ENCODE measurements at regions not wholly inside any gene's neighbourhood (a gene's known extent, or its start where the extent isn't known, plus 50 kb on each side); places are given as distances from the start of the nearest gene placed in this dataset.
A peak's percentile ranks its signal among the peaks of the same experiment; 100 is the strongest.

DNA sequence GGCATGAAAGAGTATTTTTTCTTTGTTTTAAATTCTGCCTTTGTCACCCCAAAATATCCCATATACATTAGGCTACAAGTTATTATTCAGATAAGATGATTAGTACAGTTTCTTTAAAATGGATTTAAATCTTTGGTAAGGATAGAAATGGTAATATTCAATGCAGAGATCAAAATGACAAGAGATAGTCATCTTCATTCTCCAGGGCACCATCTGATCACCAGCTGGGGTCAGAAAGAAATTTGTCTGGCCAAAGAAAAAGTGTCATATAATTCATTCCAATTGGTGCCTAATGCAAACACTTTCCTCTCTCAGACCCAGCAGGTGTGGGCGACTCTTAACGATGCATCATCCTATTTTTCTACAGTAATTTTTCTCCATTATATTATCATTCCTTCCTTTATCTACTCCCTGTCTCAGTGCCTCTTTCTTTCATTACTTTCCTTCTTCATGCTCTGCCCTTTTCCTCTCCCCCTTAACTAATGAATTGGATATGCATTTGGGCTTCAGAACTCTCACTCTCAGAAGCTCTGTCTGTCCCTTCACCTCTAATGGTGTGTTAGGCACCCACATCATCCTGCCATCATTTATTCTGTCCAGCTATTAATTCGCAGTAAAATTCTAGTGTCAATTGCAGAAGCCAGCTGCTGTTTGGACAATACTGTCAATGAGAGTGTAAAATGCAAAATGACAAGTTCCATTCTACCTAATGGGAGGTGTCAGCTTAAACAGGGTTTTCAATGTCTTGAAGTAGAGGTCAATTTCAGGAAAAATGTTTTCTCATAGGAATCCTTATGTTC, 570.5 kb downstream of the TDRD15 start:
- DNase-seq (ENCODE audit: low spot score) = no peak

GRCh38 chr2:21696900-21697299, 573.1 kb downstream of the TDRD15 start:
- DNase-seq (ENCODE audit: low spot score) = no peak

DNA sequence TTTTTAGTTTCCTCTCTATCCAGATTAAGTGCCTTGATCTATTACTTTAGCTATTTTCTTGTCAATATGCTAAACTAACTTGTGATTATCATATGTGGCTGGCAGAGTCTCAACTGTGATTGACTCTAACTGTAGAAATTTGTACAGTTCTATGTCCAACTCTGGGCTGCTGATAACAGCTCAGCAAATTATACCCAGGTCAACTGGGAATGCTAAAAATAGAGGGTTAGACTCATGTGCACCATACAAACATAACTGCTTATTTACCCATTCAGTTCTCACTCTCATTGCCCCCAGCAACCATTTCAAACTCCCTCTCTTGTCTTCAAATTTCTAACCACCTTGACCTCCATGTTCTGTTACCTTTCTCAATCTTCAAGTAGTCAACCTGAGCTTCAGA, 576.9 kb downstream of the TDRD15 start:
- DNase-seq (ENCODE audit: low spot score) = no peak

GRCh38 chr2:21710031-21710430, 586.3 kb downstream of the TDRD15 start:
- no peak for DNase-seq (ENCODE audit: low spot score)

GRCh38 chr2:21710496-21710895, 586.7 kb downstream of the TDRD15 start:
- DNase-seq (ENCODE audit: low spot score) = no peak

GRCh38 chr2:21715887-21716286, 592.1 kb downstream of the TDRD15 start:
- DNase-seq (ENCODE audit: low spot score) = no peak

GRCh38 chr2:21727101-21727500, 603.3 kb downstream of the TDRD15 start:
- DNase-seq (ENCODE audit: low spot score) = no peak

- no peak for DNase-seq (ENCODE audit: low spot score)
Observed at GRCh38 chr2:21728133-21728532, 604.4 kb downstream of the TDRD15 start.

- DNase-seq (ENCODE audit: low spot score) = no peak
Observed at GRCh38 chr2:21730141-21730540, 606.4 kb downstream of the TDRD15 start.

- no peak for DNase-seq (ENCODE audit: low spot score)
Observed at GRCh38 chr2:21740484-21740883, 616.7 kb downstream of the TDRD15 start.

- no peak for DNase-seq (ENCODE audit: low spot score)
Observed at GRCh38 chr2:21746499-21746898, 622.7 kb downstream of the TDRD15 start.

- DNase-seq (ENCODE audit: low spot score) = no peak
Observed at GRCh38 chr2:21748501-21748900, 624.7 kb downstream of the TDRD15 start.

DNA sequence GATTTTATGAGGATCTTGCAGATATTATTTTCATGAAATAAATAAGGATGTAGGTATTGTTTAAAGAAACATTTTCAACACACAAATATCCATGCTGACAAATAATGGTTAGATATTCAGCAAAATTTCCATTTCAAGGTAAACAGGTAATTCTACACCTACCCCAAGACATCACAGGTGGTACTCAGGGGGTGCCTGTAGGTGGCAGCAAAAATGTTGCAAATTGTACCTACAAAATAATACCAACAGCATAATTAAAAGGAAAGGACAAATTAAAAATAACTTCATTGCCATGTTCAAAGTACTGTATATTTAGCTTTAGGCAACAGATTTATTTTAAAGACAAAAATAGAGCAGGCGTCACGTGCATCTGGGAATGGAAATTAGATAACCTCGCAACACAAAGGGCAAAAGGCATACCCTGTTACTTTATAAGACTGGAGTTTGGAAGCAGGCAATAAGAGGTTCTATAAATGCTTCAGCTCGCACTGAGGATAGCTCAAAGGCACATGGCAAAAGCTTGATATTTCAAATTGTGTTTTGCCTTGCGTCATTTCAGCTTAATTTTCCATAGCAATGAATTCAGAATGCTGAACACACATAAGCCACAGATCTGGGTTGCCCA, 630.5 kb downstream of the TDRD15 start:
- DNase-seq (ENCODE audit: low spot score) = peak; percentile 7

DNA sequence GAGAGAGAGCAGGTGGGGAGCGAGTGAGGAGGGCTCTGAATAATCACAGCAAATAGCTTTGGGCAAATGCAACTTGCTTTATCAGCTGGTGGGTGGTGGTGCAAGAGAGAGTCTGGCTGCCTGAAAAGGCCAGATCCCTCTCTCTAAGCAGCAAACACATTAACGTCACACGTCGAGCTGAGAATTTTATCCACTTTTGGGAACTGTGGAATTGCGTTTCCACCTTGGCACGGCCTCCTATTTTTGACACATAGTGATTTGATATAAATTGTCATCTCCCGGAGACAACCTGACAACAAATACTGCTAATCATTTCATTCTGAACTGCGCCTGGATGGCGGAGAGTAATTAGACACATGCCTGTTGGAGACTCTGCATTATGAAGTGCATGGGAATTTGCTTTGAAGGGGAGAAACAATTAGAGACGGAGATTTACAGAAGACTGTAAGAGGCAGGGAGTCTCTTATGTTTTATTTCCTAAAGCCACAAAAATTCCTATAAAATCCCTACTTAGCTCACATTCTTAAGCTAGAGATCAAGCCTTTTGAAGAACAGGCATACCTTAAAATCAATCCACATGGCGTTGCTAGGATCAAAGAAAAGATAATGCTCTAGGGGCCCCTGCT, 634.1 kb downstream of the TDRD15 start:
- no peak for DNase-seq (ENCODE audit: low spot score)

GRCh38 chr2:21759819-21760218, 636.1 kb downstream of the TDRD15 start:
- no peak for DNase-seq (ENCODE audit: low spot score)

GRCh38 chr2:21761361-21761760, 637.6 kb downstream of the TDRD15 start:
- no peak for DNase-seq (ENCODE audit: low spot score)

DNA sequence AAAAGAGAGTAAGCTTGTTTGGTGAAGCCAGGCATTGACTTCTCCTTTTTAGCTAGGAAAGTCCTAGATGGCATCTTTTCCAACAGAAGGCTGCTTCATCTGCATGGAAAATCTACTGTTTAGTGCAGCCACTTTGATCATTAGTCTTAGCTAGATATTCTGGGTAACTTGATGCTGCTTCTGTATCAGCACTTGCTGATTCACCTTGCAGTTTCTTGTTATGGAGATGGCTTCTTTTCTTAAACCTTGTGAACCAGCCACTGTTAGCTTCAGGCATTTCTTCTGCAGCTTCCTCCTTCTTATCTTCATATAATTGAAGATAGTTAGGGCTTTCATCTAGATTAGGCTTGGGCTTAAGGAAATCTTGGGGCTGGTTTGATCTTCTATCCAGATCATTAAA, 639.7 kb downstream of the TDRD15 start:
- no peak for DNase-seq (ENCODE audit: low spot score)

DNA sequence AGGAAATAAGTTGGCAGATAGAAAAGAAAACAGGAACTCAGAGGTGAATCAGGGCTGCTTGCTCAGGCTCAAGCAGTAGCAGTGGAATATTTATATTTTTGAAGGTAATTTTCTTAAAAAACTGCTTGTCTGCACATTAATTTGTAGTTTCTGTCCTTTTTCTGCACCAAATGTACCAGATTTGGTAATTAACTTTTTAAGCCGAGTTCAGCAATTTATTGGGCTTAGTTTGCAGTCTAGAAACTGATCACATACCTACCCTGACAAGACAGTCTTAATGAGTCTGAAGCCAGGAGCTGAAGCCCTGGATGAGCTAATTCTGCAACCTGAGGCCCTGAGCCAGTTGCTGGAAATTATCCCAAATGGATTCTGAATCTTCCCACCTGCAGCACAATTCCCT, 647.0 kb downstream of the TDRD15 start:
- DNase-seq (ENCODE audit: low spot score) = no peak

DNA sequence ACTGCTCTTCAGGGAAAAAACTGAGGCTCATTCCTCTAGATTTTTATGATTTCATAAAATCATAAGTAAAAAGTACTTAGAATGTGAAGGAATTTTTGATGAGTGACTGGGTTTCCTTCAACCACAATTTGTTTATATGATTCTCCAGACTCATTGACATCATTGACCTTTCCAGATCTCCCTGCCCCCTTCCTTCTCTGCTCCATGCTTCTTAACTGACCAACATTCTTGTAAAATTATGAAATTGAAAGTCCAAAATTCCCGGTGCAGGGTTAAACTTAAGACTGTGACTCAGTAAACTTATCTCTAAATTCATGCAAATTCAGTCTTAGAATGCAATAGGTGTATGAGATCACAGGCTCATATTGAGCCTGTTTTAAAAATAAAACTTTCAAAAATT, 648.9 kb downstream of the TDRD15 start:
- DNase-seq (ENCODE audit: low spot score) = no peak

DNA sequence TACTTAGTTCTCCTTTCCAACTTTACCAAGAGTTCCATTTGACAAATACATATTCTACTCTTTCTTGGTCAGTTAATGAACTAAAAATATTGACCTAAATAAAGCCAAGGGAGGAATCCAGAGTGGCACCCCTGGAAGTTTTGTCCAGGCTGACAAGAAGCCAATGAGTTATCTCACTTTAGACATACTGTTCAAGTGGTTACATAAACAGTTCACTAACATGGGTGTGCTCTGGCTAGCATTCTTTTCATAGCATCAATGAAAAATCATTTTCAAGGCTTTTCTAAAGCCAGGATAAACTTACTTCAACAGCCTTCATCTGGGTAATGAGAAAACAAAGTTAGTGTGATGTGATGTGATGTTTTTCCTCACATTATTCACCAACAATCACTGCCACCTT, 649.4 kb downstream of the TDRD15 start:
- DNase-seq (ENCODE audit: low spot score) = no peak

- DNase-seq (ENCODE audit: low spot score) = no peak
Observed at GRCh38 chr2:21774691-21775368, 651.1 kb downstream of the TDRD15 start.

DNA sequence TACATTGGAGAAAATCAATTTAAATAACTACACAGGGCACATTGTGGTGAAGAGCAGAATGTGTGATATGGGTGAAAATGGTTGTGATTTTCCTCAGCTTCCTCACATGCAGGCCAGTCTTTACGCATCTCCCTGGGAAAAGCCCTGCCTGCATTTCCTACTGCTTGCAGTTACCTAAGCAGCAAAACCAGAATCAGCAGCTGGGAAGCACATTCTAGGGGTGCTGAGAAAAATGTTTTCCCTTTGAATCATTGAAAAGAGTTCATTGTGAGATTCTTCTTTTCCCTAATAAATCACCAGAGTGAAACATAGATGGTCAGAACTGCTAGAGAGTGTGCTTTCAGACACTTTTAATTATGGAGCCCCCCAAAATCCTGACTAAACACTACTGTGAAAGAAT, 656.0 kb downstream of the TDRD15 start:
- no peak for DNase-seq (ENCODE audit: low spot score)

- DNase-seq (ENCODE audit: low spot score) = no peak
Observed at GRCh38 chr2:21781962-21782361, 658.2 kb downstream of the TDRD15 start.

All from NAMALWA (cell line).